Left lung (tissue), 4 donors: ENCODE measurements at regions not wholly inside any gene's neighbourhood (a gene's known extent, or its start where the extent isn't known, plus 50 kb on each side); places are given as distances from the start of the nearest gene placed in this dataset.
"Not testable (repeated sequence)": the region's sequence is repeated elsewhere in the genome, so short reads cannot be mapped to it uniquely, and the experiment has no call there.

Experiments
- ATAC-seq: fragments of 200-7000 bp; cut with Tn5 transposase; one replicate; pipeline ENCODE4 v1.9.1; 2020; ENCODE audit warnings: moderate library complexity
- DNase-seq, 4 donors: peaks; one replicate each; pipeline ENCODE4 v3.0.0-alpha.2; 2013 to 2020
- H3K27ac ChIP-seq, 2 donors: fragments of 200-600 bp; sonication (generic) in 1 of 2; one replicate each; pipeline versions ENCODE4 v1.5.0 to v1.8.0; 2020 to 2021
- H3K27me3 ChIP-seq, 2 donors: fragments of 200-600 bp; sonication (generic) in 1 of 2; one replicate each; pipeline versions ENCODE4 v1.5.0 to v1.8.0; 2020 to 2021
- H3K36me3 ChIP-seq, 2 donors: fragments of 200-600 bp; sonication (generic) in 1 of 2; one replicate each; pipeline versions ENCODE4 v1.5.0 to v1.8.0; 2020 to 2021
- H3K4me1 ChIP-seq, 2 donors: fragments of 200-600 bp; one replicate each; pipeline ENCODE4 v1.8.0; 2021
- H3K4me3 ChIP-seq, 2 donors: fragments of 200-600 bp; sonication (generic) in 1 of 2; one replicate each; pipeline versions ENCODE4 v1.5.0 to v1.8.0; 2020 to 2021; ENCODE audit warnings: mild to moderate bottlenecking in 1 of 2
- H3K9me3 ChIP-seq, 2 donors: fragments of 200-600 bp; sonication (generic) in 1 of 2; one replicate each; pipeline versions ENCODE4 v1.5.0 to v1.8.0; 2020 to 2021
- CTCF ChIP-seq, 2 donors: fragments of 200-600 bp; sonication (generic) in 1 of 2; IDR thresholded peaks; one replicate each; pipeline versions ENCODE4 v1.5.0 to v1.8.0; 2021; ENCODE audit warnings: antibody characterized with exemption in 2 of 2
- intact Hi-C, 2 donors: fragments of 100-400 bp; cut with DNase I; formaldehyde crosslinking; loops; one replicate each; pipeline versions ENCODE4 v1.11.2 to v1.14.2; 2022
- donor health status: DM: no; HTN: yes; CAD: no.
- donor health status: DM: no; HTN: no; CAD: no.

GRCh38 chrX:89973248-89973647, 51.5 kb downstream of the TGIF2LX start:
- intact Hi-C loops, DNase-seq, ATAC-seq, H3K9me3 ChIP-seq, H3K27me3 ChIP-seq, H3K4me3 ChIP-seq, H3K4me1 ChIP-seq, H3K36me3 ChIP-seq, H3K27ac ChIP-seq: not testable (repeated sequence)

- Histone ChIP-seq H3K27me3 (no peaks in the 10 kb centered on the region), H3K27ac (no peak overlapping the region), H3K4me1 (no peaks in the 10 kb centered on the region), H3K9me3 (no peaks in the 10 kb centered on the region), H3K36me3 (no peaks in the 10 kb centered on the region), H3K4me3 (no peak overlapping the region)
- DNase-seq (no peak), ATAC-seq (no peak)
- no peak for TF ChIP-seq CTCF (IDR thresholded peaks at IDR 0.05)
- intact Hi-C loops: no loop called here
Measured at GRCh38 chrX:90012395-90012794, 90.7 kb downstream of the TGIF2LX start.

- intact Hi-C loops: no loop called here
- H3K4me1 ChIP-seq: no peaks in the 10 kb centered on the region
- no peaks in the 10 kb centered on the region for H3K9me3 ChIP-seq
- H3K27ac ChIP-seq: no peak overlapping the region
- no peak overlapping the region for H3K4me3 ChIP-seq
- no peak for TF ChIP-seq CTCF (IDR thresholded peaks at IDR 0.05)
- H3K36me3 ChIP-seq: no peaks in the 10 kb centered on the region
- ATAC-seq: no peak
- no peak for DNase-seq
- no peaks in the 10 kb centered on the region for H3K27me3 ChIP-seq
Measured at GRCh38 chrX:90026730-90027129, 105.0 kb downstream of the TGIF2LX start.

GRCh38 chrX:90040807-90041206, 119.1 kb downstream of the TGIF2LX start:
- ATAC-seq (no peak), DNase-seq (peak in 1 of 4 donors; percentile 34)
- Histone ChIP-seq H3K4me3 (no peak overlapping the region), H3K9me3 (no peaks in the 10 kb centered on the region), H3K36me3 (no peaks in the 10 kb centered on the region), H3K27ac (no peak overlapping the region), H3K27me3 (no peaks in the 10 kb centered on the region), H3K4me1 (no peaks in the 10 kb centered on the region)
- intact Hi-C loops: no loop called here
- TF ChIP-seq CTCF (IDR thresholded peaks at IDR 0.05): no peak
